GM13976 (cell line): ENCODE measurements at regions not wholly inside any gene's neighbourhood (a gene's known extent, or its start where the extent isn't known, plus 50 kb on each side); places are given as distances from the start of the nearest gene placed in this dataset.

Experiments
- DNase-seq: peaks from one replicate; pipeline ENCODE4 v3.0.0; 2012; ENCODE audit warnings: low spot score
- CTCF ChIP-seq: IDR thresholded peaks from 2 replicates; pipeline ENCODE4 v1.5.1; 2012; ENCODE audit warnings: borderline replicate concordance, mild to moderate bottlenecking; ENCODE audit not compliant: insufficient read depth; ENCODE audit errors: extremely low read depth, missing control alignments, control extremely low read depth
- in situ Hi-C: fragments of 300-500 bp; cut with MboI; formaldehyde crosslinking; loops from one replicate; pipeline ENCODE4 v1.12.0; 2022; ENCODE audit warnings: low sequenced_read_pairs, mixed read lengths, inconsistent platforms; ENCODE audit not compliant: unreplicated experiment

- no peak for DNase-seq
- no peak for TF ChIP-seq CTCF
- in situ Hi-C loops: no loop called here
These were observed 436.2 kb upstream of the NXPH2 start for GRCh38 chr2:139216435-139216834.

GRCh38 chr2:139214801-139215200 lies 434.6 kb upstream of the NXPH2 start:
- in situ Hi-C loops: no loop called here
- no peak for TF ChIP-seq CTCF
- no peak for DNase-seq

- no peak for TF ChIP-seq CTCF
- in situ Hi-C loops: no loop called here
- DNase-seq: no peak
These were observed 429.4 kb upstream of the NXPH2 start for GRCh38 chr2:139209586-139209985.

- TF ChIP-seq CTCF: no peak
- in situ Hi-C loops: no loop called here
- DNase-seq: no peak
These were observed 421.3 kb upstream of the NXPH2 start for GRCh38 chr2:139201516-139201915.

- no peak for DNase-seq
- in situ Hi-C loops: no loop called here
- no peak for TF ChIP-seq CTCF
These were observed 416.6 kb upstream of the NXPH2 start for GRCh38 chr2:139196754-139197153.

GRCh38 chr2:139194546-139194945 lies 414.4 kb upstream of the NXPH2 start:
- in situ Hi-C loops: no loop called here
- no peak for TF ChIP-seq CTCF
- DNase-seq: no peak

- in situ Hi-C loops: no loop called here
- DNase-seq: no peak
These were observed 396.9 kb upstream of the NXPH2 start for GRCh38 chr2:139177041-139177440.

More at GRCh38 chr2:139177041-139177440, 396.9 kb upstream of the NXPH2 start:
- TF ChIP-seq CTCF: no peak
